Cardiac muscle cell (in vitro differentiated cells and primary cell): ENCODE measurements at regions not wholly inside any gene's neighbourhood (a gene's known extent, or its start where the extent isn't known, plus 50 kb on each side); places are given as distances from the start of the nearest gene placed in this dataset.

Source experiments
- DNase-seq, 2 donors: peaks; one replicate each; pipeline versions ENCODE4 v3.0.0 to v3.0.0-alpha.2; 2010 to 2017; ENCODE audit warnings: low read depth in 1 of 2, low spot score in 1 of 2
- H3K27ac ChIP-seq: fragments of 200-600 bp; sonication (generic); 2 replicates; pipeline ENCODE4 v1.5.1; 2016
- H3K27me3 ChIP-seq: fragments of 200-600 bp; sonication (generic); 2 replicates; pipeline ENCODE4 v1.6.0; 2016; ENCODE audit warnings: control low read depth
- H3K36me3 ChIP-seq: fragments of 200-600 bp; sonication (generic); 2 replicates; pipeline ENCODE4 v1.5.1; 2016; ENCODE audit warnings: control low read depth
- H3K4me1 ChIP-seq: fragments of 200-600 bp; sonication (generic); 2 replicates; pipeline ENCODE4 v1.8.1; 2017; ENCODE audit warnings: low read depth, mild to moderate bottlenecking, mixed run types
- H3K4me3 ChIP-seq: fragments of 200-600 bp; sonication (generic); 2 replicates; pipeline ENCODE4 v1.5.1; 2016; ENCODE audit warnings: mild to moderate bottlenecking
- H3K9me3 ChIP-seq: fragments of 200-600 bp; sonication (generic); 2 replicates; pipeline ENCODE4 v1.5.1; 2017; ENCODE audit warnings: low read depth, mild to moderate bottlenecking, control low read depth
- TF ChIP-seq, protein P1 (sequence below): IDR thresholded peaks from 2 replicates; pipeline ENCODE4 v1.5.1; 2012; ENCODE audit warnings: low read depth, mild to moderate bottlenecking, low read length

DNA sequence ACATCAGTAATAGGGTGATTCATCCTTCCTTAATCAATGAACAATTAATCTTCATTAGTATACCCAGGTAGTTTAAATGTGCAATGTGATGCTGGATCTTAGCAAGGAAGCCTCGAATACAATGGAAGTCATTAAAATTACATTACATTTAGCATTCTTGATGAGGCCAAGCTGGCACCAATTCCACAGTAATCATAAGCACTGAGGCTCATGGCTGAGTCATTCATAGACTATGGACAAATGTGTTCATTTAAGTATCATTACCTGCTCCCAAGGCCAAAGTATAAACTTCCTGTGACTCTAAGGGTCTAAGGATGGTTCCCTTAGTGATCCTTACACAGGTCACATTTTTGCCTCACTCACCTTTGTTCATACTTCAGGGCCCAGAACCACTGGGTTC lies 266.4 kb upstream of the CDIN1 start:
- no peak for DNase-seq
- no peaks in the 10 kb centered on the region for H3K4me1 ChIP-seq
- TF ChIP-seq, protein P1, sequence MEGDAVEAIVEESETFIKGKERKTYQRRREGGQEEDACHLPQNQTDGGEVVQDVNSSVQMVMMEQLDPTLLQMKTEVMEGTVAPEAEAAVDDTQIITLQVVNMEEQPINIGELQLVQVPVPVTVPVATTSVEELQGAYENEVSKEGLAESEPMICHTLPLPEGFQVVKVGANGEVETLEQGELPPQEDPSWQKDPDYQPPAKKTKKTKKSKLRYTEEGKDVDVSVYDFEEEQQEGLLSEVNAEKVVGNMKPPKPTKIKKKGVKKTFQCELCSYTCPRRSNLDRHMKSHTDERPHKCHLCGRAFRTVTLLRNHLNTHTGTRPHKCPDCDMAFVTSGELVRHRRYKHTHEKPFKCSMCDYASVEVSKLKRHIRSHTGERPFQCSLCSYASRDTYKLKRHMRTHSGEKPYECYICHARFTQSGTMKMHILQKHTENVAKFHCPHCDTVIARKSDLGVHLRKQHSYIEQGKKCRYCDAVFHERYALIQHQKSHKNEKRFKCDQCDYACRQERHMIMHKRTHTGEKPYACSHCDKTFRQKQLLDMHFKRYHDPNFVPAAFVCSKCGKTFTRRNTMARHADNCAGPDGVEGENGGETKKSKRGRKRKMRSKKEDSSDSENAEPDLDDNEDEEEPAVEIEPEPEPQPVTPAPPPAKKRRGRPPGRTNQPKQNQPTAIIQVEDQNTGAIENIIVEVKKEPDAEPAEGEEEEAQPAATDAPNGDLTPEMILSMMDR, result no peak

DNA sequence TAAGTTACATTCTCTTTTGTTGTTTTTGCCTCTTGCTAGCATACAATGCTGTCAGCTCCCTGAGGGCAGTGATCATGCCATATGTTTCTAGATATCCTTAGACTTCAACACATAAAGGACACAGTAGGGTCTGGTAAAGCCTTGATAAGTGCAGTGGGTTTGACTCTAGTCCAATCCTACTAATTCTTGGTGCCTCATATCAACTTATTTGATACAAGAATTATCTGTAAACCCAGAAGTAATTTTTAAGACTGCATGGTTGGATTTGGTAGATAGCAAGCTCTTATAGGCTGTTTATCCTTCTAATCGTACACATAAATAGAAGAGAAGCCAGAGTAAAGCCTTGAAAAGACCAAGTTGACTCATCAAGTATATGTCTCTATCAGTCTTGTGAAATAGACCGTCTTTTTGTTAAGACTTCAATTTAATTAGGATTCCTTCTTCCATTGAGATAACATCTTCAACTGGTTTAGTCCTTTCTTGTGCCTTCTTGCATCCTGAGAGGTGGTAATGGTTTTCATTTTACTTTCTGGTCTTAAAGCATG lies 265.6 kb upstream of the CDIN1 start:
- Histone ChIP-seq H3K4me3 (no peak overlapping the region), H3K27ac (no peak overlapping the region), H3K4me1 (no peaks in the 10 kb centered on the region), H3K36me3 (no peaks in the 10 kb centered on the region), H3K9me3 (no peaks in the 10 kb centered on the region), H3K27me3 (no peaks in the 10 kb centered on the region)
- TF ChIP-seq, protein P1, result no peak
- DNase-seq, result no peak

More for the DNA sequence above, 266.4 kb upstream of the CDIN1 start:
- H3K36me3 ChIP-seq, result no peaks in the 10 kb centered on the region
- no peaks in the 10 kb centered on the region for H3K9me3 ChIP-seq
- H3K27me3 ChIP-seq, result no peaks in the 10 kb centered on the region
- no peak overlapping the region for H3K27ac ChIP-seq
- no peak overlapping the region for H3K4me3 ChIP-seq

DNA sequence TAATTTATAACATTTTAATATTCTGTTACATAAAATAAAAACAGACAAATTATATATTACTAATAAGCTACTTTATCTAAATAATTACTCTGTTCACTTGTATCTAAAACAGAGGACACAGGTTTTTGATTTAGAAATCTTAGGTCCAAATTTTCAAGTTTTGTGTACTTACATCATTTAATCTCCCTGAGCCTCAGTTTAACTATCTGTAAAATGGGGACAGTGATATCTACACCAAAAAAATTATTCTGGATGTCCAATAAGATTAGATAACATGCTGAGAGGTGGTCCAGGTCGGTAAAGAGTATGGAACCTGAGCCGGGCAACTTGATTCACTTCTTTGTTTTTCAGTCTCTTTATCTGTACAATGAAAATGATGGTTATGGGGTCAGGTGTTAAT lies 263.8 kb upstream of the CDIN1 start:
- Histone ChIP-seq H3K9me3 (no peaks in the 10 kb centered on the region), H3K27ac (no peak overlapping the region), H3K4me1 (no peaks in the 10 kb centered on the region), H3K36me3 (no peaks in the 10 kb centered on the region), H3K4me3 (no peak overlapping the region), H3K27me3 (no peaks in the 10 kb centered on the region)
- DNase-seq, result no peak
- TF ChIP-seq, protein P1, result no peak

DNA sequence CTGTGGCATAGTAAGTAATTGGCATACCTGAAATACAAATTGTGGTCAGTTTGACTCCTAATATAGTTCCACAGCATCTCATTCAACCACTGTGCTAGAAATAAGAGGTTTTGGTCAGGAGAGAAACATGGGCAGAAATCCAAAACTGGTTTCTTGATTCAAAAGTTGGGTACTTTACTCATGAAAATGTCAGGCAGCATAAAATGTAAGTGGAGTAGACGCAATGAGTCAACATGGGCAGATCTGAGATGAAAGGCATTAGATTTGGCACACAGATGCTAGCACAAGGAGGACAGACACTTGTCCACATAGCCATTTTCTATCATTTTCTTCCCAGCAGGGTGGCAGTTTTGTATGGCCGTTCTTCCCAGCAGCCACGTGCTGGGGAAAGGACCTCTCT lies 255.8 kb upstream of the CDIN1 start:
- Histone ChIP-seq H3K27me3 (no peaks in the 10 kb centered on the region), H3K27ac (no peak overlapping the region), H3K36me3 (no peaks in the 10 kb centered on the region), H3K9me3 (no peaks in the 10 kb centered on the region), H3K4me3 (no peak overlapping the region), H3K4me1 (no peaks in the 10 kb centered on the region)
- no peak for DNase-seq
- TF ChIP-seq, protein P1, result no peak

DNA sequence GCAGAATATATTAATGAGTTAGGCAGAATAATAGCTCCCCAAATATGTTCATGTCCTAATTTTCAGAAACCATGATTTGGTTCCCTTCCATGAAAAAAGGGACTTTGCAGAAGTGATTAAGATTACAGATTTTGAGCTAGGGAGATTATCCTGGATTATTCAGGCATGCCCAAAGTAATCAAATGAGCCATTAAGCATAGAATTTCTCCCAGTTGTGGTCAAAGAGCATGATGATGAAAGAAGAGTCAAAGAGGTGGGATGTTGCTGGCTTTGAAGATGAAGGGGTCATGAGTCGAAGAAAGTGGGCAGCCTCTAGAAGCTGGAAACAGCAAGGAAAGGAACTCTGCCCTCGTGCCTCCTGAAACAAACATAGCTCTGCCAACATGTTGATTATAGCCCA lies 254.2 kb upstream of the CDIN1 start:
- Histone ChIP-seq H3K9me3 (no peaks in the 10 kb centered on the region), H3K27ac (no peak overlapping the region), H3K36me3 (no peaks in the 10 kb centered on the region), H3K4me1 (no peaks in the 10 kb centered on the region), H3K27me3 (no peaks in the 10 kb centered on the region), H3K4me3 (no peak overlapping the region)
- TF ChIP-seq, protein P1, result no peak
- no peak for DNase-seq

DNA sequence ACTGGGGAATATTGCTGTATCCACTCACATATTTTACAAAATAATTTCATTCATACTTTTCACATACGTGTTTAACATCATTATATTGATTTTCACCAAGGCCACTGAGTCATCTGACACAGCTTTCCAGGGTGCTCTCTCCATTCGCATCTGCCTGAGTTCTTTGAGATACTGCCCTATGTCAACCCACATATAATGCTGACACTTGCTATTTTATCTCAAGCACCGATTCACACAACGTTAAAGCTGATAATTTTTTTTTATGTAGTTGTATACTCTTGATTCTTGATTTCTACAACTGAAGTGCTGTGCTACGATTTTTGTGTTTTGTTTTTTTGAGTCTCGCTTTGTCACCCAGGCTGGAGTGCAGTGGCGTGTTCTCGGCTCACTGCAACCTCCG lies 249.8 kb upstream of the CDIN1 start:
- DNase-seq, result no peak
- no peaks in the 10 kb centered on the region for H3K36me3 ChIP-seq
- TF ChIP-seq, protein P1, result no peak
- no peaks in the 10 kb centered on the region for H3K27me3 ChIP-seq
- peaks cover 3% of the 10 kb centered on the region for H3K4me1 ChIP-seq
- H3K4me3 ChIP-seq, result no peak overlapping the region
- no peak overlapping the region for H3K27ac ChIP-seq
- no peaks in the 10 kb centered on the region for H3K9me3 ChIP-seq
